NCI-H524 (cell line): ENCODE measurements at regions not wholly inside any gene's neighbourhood (a gene's known extent, or its start where the extent isn't known, plus 50 kb on each side); places are given as distances from the start of the nearest gene placed in this dataset.
"Not testable (repeated sequence)": the region's sequence is repeated elsewhere in the genome, so short reads cannot be mapped to it uniquely, and the experiment has no call there.

Experiments used
- DNase-seq, 2 experiments: peaks; one replicate each; lab custom pipeline; 2025; lab: John Stamatoyannopoulos, UW

DNA sequence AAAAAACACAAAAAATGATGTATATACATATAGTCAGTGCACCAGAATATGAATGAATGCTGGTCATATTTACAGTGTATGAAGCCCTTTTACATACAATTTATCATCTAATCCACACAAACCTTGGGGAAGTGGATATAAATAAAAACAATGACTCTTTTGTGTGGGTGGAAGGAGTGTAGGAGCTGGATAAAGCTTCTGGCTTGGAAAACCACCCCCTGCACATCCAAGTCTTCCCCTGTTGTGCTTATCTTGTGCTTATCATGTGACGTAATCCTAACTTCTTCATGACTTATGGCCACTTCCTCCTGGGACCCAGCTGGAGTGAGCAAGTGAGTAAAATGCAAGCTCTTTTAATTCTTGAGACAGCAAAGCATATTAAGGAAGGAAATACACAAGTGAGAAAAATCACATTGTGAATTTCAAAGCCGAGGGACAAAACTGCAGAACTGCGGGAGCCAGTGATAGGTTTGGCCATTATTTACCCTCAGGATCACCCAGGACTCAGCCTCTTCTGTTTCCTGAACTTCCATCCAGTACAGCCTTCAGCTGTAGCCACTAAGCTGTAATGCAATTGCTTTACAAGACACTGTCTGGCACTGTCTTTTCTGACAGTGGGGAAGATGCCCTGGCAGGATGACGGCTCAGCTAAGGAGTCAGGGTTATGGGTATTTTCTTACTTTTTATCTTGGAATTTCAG lies 104.0 kb upstream of the PPM1J start:
- no peak for DNase-seq

DNA sequence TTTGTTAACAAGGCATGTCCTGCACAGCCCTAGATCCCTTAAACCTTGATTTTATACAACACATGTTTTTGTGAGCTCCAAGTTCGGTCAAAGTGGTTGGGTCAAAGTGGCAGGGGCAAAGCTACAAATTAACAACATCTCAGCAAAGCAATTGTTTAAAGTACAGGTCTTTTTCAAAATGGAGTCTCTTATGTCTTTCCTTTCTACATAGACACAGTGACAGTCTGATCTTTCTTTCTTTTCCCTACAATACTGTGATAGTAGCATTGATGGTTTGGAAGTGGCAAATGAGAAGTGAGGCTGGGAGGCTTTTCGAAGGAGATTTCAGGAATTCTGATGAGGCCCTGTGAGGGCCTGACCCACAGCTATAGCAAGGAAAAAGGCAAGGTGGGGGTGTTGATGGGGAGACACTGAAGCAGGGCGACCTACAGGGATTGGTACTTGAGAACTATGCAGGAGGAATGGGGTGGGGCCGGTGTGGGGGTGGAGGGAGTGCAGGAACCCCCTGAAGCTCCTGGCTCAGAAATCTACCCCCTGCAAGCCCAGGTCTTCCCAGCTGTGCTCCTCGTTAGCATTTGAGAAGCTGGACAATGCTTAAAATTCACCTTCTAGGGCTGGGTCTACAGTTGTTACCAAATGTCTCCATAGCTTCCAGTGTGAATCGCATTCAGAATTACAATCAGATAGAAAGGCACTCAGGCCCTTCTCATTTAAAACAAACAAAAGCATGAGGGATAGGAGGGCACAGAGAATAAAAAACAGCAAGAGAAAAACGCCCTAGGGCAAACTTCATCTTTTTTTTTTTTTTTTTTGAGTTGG lies 102.6 kb upstream of the PPM1J start:
- DNase-seq: no peak

DNA sequence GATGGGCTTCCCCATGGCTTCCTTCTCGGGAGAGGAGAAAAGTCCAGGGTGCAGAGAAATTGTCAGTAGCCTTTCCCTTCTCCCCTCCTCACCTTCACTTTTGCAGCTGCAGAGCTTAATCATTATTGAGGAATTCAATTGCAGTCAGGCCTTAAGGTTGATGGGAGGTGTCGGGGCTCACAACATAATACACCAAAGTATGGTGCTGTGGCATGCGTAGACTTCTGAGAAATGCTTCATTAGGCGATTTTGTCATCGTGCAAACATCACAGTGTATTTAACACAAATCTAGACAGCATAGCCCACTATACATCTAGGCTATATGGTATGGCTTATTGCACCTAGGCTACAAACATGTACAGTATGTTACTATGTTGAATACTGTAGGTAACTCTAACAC lies 100.2 kb upstream of the PPM1J start:
- no peak for DNase-seq

DNA sequence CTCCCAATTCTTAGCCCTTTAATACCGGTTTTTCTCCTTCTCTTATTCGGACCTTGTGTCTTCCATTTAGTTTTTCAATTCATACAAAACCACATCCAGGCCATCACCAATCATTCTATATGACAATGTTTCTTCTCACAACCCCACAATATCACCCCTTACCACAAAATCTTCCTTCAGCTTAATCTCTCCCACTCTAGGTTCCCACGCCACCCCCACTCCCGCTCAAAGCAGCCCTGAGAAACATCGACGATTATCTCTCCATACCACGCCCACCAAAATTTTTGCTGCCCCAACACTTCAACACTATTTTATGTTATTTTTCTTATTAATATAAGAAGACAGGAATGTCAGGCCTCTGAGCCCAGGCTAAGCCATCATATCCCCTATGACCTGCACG lies 99.5 kb upstream of the PPM1J start:
- not testable (repeated sequence) for DNase-seq

DNA sequence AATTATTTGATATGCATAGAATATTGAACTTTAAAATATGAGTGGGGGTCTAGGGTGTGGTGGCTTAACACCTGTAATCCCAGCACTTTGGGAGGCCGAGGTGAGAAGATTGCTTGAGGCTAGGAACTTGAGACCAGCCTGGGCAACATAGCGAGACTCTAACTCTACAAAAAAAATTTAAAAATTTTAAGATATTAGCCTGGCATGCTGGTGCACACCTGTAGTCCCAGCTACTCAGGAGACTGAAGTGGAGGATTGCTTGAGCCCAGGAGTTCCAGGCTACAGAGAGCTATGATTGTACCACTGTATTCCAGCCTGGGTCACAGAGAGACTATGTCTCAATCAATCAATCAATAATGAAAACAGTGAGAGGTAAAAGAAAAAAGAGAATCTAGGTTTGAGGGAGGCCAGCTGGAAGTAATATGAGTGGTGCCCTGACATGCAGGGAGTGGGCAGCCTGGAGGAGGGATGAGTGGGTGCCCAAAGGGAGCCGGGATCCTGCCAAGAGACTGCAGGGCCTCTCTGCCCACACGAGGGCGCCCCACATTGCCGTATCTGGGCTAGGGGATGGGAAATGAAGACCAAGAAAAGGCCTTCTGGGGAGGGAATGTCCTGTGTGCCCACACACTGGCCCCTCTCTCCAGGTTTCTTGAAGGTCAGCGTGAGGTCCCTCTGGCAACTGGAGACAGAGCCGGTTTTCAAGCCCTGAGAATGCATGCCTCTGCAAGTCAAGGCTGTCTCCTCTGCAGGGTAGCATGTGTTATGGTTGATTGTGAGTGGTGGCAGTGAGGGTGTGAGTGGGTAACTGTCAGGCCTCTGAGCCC lies 93.9 kb upstream of the PPM1J start:
- DNase-seq: peak; percentile 12 to 70

DNA sequence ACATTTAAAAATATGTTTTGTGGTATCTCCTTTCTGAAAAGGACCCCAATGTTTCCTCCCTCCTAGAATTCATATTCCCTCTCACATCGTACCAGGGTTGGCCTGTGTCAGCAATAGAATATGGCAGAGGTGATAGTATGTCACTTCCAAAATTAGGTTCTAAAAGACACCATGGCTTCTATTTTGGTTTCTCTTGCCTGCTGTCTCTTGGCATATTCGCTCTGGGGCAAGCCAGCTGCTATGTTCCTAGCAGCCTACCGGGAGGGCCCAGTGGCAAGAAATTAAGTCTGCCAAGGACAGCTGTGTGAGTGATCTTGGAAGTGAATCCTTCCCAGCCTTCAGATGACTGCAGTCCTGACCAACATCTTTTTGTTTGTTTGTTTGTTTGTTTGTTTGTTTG lies 92.9 kb upstream of the PPM1J start:
- DNase-seq: no peak

DNA sequence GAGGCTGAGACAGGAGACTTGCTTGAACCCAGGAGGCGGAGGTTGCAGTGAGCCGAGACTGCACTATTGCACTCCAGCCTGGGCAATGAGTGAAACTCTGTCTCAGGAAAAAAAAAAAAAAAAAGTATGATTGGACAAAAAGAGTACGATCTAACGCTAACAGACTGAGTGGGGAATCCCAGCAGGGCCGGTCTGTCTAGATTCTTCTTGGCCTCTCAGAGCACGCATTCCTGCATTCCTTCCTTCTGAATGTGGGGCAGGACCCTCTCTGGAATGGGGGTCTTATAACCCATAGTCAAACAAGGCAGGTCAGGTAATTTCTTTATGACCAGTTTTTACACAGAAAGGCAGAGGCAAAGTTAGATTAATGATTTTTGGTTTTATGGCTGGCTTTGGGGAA lies 92.0 kb upstream of the PPM1J start:
- DNase-seq: no peak

DNA sequence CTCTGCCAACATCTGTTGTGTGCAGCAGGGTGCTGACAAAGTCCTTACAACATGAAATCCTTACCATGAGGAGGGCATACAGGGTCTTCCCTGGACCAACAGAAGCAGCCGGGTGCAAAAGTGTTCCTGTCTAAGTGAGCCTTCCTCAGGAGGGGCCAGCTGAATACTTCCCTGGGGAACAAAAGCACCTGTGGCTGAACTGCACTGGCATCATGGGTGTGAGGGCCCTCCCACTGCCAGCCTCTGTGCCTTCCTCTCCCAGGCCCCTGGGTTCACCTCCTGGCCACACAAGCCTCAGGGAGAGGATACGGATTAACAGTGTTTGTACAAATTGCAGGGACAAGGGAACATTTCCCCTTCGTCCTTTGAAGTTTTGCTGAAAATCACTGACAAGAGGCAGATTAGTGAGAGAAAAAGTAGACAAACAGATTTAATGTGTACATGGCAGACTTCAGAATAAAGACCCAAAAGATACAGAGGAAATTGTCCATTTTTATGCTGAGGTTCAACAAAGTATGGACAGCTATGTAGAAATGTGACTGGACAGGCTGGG lies 91.0 kb upstream of the PPM1J start:
- peak in 1 of 2 experiments; percentile 39 for DNase-seq

DNA sequence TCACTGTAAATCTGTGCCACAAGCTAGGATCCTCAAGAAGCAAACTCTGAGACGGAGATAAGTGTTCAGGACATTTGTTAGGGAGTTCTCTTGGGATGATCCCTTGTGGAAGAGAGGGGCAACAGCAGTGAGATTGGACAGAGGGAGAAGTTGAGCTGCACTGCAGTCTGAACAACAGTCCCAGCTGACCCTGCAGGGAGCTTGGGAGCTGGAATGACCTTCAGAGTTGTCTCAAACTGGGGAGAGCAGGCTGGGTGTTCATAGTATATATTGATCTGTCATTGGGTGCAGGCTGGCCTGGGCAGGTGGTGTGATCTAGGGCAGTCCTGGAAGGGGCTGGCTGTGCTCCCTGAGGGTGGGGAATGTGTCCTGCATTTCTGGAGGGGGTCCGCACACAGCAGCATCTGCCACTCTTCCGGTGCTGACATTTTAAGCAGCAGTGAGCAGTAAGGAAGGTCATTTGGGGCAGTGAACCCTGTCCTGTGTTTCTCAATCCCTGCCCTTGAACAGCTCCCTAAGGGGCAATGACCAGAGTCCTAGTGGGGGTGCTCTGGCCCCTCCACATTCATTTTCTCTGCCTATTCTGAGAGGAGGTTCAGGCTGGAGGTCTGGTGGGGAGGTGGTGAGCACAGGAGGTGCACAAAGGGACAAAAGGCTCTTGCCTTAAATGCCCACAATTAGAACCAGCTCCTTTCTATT lies 90.2 kb upstream of the PPM1J start:
- no peak for DNase-seq

DNA sequence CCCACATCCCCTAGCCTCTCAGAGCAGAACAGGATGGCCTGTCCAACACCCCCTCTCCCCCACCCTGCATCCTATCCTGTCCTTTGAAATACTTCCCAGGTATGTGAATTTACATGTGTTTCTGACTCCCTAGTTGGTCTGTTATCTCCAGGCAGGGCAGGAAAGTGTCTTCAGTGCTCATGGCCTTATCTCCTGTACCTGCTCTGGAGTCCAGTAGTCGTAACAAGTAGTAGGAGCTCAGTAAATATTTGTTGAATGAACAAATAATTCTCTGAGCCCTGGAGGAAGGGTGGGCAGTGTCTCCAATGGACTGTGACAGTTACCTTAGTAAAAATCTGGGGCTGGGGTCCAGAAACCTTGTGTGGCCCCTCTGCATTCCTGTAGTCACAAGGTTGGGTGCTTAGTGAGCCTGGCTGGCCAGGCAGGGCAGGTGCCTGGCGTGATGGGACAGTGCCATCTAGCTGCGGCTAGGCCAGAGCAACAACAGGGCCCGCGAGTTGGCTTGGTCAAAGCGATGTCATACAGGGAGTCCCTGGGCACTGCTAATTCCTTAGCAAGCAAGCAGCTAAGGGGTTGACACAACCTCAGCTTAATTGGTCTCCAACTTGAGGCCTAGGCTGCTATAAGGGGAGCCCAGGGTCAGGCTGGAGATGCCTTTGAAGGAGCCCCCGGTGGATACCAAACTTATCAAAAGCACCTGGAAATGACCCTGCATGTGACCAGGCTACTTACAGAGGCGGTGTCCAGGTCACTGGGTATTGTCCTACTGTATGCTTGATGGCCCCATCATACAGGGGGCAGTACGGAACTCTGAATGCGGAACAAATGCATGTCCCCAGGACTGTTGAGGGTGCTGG lies 89.0 kb upstream of the PPM1J start:
- DNase-seq: peak; percentile 11 to 69

DNA sequence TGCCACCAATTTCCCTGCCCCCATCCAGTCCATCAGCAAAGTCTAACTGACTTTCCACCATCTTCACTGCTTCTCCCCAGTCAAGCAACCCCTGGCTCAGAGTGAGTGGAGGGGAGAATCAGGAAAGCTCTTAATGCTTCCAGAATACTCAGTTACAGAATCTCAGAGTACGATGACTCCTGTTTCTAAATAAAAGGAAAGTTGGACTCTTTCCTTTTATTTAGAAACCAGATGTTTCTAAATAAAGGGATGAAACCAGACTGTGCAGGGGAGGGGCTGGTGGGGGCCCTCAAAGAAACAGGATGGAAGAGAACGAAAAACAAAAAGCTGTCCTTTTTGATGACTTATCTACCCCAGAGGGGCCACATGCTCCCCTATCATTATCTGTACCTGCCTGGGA lies 85.2 kb upstream of the PPM1J start:
- no peak for DNase-seq

DNA sequence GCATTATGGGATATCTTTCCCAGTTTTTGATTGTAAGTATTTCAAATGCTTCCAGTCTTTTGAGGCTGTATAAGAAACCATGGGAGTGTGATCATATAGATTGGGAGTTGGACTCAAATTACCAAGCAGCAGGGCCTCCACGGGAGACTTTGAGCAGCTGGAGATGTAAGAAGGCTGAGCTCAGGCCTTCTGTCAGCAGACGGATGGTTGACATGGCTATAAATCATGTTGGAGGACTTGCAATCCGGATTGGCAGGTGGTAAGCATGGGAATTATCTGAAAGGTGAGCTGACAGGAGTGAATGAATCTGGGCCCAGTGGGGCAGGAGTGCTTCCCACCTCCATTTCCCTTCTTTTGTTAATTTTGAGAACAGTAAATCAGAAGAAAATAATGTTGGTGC lies 83.2 kb upstream of the PPM1J start:
- DNase-seq: peak; percentile 93 to 98

DNA sequence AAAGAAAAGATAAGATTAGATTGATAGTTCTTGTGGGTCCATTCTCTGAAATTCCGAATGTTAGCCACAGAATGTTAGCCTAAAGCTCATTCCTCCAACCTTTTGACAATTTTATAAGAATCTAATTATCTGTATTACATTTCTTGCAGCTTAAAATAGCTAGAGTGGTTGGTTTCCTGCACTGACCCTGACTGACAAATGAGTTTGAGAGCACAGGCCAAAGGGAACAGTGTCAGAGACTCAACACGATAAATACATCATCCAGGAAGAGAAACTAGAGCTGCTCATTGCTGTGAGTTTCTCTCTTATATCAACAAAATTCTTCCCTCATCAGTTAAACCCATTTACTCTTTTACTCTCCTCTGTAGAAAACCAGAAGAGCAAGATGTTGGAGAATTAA lies 82.1 kb upstream of the PPM1J start:
- no peak for DNase-seq

DNA sequence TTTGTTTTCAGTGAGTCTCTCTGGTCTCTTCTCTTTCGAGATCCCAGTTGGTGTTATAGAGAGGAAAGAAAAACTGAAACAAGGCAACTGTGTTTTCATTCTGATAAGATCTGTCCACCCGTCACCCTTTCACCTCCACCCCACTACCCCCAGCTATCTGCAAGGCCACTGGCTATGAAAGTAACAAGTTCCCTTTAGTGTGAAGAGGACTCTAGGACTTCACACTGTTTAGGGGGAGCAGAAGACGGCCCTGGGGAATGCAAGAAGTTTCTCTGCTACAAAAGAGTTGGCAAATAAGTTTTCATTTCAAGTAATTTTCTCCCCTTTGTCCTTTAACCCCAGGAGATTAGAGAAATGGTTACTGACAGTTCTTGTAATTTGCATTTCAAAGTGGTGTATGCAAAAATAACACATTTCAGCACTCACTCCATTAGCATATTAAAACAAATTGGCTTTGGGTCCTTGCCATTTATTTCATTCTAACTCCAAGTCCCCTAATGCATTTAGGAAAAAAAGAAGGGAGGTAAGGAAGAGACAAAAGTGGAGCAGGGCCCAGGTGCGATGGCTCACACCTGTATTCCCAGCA lies 79.6 kb upstream of the PPM1J start:
- no peak for DNase-seq

DNA sequence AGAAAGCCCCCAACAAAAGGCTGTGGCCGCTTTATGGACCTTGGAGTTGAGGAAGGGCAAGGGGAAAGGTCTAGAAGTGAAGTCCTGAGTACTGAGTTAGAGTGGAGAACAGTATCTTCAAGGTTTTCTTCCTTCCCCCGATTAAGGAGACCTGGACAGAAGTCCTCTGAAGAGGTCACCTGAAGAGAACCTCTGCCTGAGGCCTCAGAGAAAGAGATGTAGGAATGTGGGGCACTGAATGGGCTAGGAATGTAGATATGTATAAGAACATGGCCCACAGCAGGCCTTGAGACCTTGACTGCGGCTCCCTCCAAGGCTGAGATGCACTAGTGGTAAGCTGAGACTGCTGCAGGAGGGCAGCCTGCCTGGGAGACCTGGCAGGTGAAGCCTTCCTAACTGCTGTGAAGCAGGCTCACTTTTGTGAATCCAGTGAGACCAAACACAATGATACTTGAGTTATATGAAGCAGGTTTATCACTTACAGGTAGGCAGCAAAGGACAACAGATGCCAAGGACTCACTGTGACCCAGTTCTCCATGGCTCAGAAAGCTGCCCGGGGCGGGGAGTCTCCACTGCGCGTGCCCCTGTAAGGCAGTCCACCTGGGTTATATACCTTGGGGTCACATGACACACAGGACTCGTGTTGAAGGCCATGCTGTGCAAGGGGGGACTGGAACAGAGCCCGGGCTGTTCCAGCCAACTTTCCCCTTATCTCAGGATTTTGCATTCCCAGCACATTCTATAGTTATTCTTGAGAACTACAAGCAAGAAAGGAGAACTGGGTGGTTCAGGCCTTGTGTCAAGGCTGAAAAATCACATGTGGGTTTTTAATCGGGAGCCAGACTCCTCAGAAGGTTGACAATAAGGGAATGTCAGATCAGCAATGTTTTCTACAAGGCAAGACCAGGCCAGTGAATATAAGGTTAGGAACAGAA lies 78.8 kb upstream of the PPM1J start:
- DNase-seq: no peak

DNA sequence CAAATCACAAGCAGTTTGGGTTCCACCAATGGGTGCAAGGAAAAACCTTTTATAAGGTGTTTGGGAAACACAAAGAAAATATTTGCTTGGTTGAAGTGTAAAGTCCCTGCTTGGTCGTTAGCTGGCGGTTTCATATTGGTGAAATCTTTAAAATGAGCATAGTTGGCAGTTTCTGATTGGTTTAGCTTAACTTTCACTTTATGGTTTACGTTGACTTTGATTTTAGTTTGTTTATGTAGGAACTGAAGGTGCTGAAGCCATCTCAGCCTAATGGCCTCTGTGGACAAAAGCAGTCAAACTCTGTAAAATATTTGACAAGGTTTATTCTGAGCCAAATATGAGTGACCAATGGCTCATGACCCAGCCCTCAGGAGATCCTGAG lies 76.6 kb upstream of the PPM1J start:
- no peak for DNase-seq

DNA sequence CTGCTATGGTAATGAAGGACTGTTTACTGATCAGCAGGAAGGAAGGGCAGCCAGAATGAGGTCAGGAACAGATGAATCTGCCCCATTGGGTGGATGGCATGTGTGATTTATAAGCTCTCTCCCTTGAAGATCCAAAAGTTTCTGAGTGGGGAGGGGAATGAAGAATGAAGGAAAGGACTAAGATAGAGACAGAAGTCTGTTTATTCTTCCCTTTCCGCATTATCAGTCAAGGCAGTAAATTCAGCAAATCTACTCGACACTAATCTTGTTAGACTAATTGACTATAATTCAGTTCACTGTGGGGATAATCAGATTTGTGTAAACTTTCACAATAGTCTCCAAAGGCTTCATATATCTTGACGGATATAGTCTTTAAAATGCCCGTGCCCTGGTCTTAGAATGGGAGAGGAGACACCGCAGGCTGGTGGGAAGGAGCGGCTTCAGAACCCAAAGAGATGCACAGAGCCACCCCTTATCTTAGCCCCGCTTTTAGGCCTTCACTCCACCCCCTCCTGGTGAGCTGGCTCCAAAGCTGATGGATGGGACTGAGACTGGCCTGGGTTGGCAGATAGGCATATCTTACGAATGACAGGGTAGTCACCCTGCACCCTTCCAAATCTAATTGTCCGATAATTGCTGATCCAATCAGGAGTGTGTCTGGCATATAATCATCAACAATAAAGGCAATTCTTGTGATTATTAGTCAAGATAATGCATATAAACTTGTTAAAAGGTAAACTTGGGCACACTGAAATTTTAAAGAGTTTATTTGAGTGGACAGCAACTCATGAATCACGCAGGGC lies 76.0 kb upstream of the PPM1J start:
- peak in 1 of 2 experiments; percentile 27 for DNase-seq

DNA sequence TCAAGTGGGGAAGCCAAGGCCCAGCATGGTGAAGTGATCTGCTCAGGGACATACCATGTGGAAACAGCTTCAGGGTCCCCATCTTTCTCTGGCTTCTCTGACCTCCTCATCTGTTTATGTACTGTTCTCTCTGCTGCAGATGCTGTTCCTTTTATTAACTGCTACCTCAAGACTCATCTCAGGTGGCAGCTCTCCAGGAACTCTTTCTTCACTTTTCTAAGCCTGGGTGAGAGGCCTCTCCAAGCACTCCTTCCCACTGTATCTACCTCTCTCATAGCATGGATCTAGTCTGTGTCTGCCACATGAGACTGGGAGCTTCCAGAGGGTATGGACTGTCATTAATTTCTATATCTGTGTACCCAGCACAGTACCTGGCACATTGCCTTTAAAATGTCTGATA lies 73.4 kb upstream of the PPM1J start:
- DNase-seq: peak in 1 of 2 experiments; percentile 30
